DND-41 (cell line): ENCODE measurements at regions not wholly inside any gene's neighbourhood (a gene's known extent, or its start where the extent isn't known, plus 50 kb on each side); places are given as distances from the start of the nearest gene placed in this dataset.

Source experiments
- CTCF ChIP-seq: IDR thresholded peaks from 2 replicates; pipeline ENCODE4 v1.5.1; 2012; ENCODE audit warnings: borderline replicate concordance, low read length, moderate library complexity, mild to moderate bottlenecking; ENCODE audit not compliant: poor library complexity, severe bottlenecking; ENCODE audit errors: extremely low read depth
- EZH2 ChIP-seq: IDR thresholded peaks from 3 replicates; pipeline ENCODE4 v1.6.1; 2012; ENCODE audit warnings: borderline replicate concordance, low read depth, mild to moderate bottlenecking, moderate library complexity, low read length, inconsistent platforms; ENCODE audit not compliant: severe bottlenecking

- TF ChIP-seq CTCF = no peak
- TF ChIP-seq EZH2 = no peak
Observed at GRCh38 chr5:17143335-17143734, 74.1 kb upstream of the BASP1 start.
